Stimulated activated CD4-positive, alpha-beta T cell treated with anti-CD3 and anti-CD28 coated beads, Interleukin-12 subunit alpha, Interleukin-12 subunit beta, amount 100 ng/mL, for 4 hours (primary cell): ENCODE measurements at regions not wholly inside any gene's neighbourhood (a gene's known extent, or its start where the extent isn't known, plus 50 kb on each side); places are given as distances from the start of the nearest gene placed in this dataset.
"Not testable (repeated sequence)": the region's sequence is repeated elsewhere in the genome, so short reads cannot be mapped to it uniquely, and the experiment has no call there.

Experiments
- DNase-seq: peaks from one replicate; pipeline ENCODE4 v3.0.0-alpha.2; 2020

DNA sequence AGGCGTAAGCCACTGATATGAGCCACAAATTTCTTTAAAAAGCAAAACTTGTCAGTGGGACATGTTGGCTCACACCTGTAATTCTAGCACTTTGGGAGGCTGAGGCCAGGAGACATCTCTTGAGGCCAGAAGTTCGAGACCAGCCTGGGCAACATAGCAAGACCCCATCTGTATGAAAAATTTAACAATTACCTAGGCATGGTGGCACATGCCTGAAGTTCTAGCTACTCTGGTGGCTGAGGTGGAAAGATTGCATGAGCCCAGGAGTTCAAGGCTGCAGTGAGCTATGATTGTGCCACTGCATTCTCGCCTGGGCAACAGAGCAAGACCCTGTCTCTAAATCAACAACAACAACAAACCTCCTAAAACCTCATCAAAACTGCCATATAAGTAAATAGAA is 147.6 kb upstream of the BARHL2 start:
- DNase-seq = no peak

GRCh38 chr1:90862782-90863181 is 145.7 kb upstream of the BARHL2 start:
- no peak for DNase-seq

DNA sequence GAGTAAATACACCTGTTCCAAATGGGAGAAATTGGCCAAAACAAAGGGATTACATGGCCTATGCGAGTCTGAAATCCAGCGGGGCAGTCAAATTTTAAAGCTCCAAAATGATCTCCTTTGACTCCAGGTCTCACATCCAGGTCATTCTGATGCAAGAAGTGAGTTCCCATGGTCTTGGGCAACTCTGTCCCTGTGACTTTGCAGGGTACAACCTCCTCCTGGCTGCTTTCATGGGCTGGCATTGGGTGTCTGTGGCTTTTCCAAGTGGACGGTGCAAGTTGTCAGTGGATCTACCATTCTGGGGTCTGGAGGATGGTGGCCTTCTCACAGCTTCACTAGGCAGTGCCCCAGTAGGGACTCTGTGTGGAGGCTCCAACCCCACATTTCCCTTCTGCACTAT is 144.3 kb upstream of the BARHL2 start:
- DNase-seq = not testable (repeated sequence)

- DNase-seq = no peak
Measured at GRCh38 chr1:90856463-90857007, 139.4 kb upstream of the BARHL2 start.

DNA sequence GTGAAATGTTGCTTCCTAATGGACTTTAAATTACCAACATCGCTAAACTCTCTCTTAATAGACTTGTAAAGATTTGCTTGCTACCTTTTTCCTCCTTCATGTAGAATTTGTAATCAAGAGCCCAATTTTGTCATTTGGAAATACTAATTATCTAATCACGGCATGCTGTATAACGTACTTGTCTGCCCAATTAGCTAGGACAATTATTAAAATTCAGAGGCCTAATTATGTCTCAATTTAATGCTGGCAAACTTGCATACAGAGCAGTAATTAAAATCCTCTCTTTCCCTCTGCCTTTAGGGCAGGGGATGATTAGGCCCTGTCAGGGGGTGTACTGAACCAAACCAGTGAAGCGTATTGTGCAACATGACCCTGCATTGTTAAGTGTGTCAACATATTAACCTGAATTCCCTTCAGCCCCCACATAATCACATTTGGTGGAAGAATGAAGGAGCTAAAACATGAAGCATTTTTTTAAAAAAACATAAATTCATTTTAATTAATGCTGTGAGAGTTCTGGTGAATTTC is 137.4 kb upstream of the BARHL2 start:
- no peak for DNase-seq

DNA sequence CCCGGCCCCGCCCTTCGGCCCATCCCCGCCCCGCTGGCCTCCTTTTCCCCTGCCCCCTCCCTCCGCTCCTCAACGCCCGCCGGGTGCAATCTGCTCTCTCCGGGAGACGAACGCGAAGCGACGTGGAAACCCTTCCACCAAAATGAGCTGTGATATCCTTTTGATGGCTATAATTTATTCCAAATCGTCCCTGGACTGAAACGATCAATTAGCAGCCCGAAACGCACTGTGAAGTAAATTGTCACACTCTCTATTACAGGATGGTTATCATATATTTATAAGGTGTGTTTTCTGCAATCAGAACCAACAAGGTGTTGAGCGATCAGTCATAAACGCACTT is 134.6 kb upstream of the BARHL2 start:
- no peak for DNase-seq

GRCh38 chr1:90850898-90851710 is 134.0 kb upstream of the BARHL2 start:
- peak; percentile 76 for DNase-seq

GRCh38 chr1:90850181-90850897 is 133.2 kb upstream of the BARHL2 start:
- no peak for DNase-seq

- no peak for DNase-seq
Measured at GRCh38 chr1:90841473-90841872, 124.4 kb upstream of the BARHL2 start.

- DNase-seq = no peak
Measured at GRCh38 chr1:90840352-90840751, 123.2 kb upstream of the BARHL2 start.

DNA sequence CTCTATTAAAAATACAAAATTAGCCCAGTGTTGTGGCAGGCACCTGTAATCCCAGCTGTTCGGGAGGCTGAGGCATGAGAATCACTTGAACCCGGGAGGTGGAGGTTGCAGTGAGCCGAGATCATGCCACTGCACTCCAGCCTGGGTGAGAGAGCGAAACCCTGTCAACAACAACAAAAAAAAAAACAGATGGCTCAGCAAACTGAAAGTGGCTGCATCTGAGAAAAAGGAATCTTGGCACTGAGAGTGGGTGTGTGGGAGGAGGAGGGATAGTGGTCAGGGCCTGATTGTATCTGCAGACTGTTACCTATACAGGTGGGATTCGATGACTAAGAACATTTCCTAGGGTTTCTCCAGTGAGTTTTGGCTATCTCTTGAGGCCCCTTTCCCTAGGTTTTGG is 122.2 kb upstream of the BARHL2 start:
- no peak for DNase-seq

GRCh38 chr1:90838720-90839119 is 121.6 kb upstream of the BARHL2 start:
- no peak for DNase-seq

- no peak for DNase-seq
Measured at GRCh38 chr1:90837420-90837819, 120.3 kb upstream of the BARHL2 start.

GRCh38 chr1:90836345-90836679 is 119.2 kb upstream of the BARHL2 start:
- DNase-seq = no peak

GRCh38 chr1:90835661-90836344 is 118.7 kb upstream of the BARHL2 start:
- DNase-seq = no peak

DNA sequence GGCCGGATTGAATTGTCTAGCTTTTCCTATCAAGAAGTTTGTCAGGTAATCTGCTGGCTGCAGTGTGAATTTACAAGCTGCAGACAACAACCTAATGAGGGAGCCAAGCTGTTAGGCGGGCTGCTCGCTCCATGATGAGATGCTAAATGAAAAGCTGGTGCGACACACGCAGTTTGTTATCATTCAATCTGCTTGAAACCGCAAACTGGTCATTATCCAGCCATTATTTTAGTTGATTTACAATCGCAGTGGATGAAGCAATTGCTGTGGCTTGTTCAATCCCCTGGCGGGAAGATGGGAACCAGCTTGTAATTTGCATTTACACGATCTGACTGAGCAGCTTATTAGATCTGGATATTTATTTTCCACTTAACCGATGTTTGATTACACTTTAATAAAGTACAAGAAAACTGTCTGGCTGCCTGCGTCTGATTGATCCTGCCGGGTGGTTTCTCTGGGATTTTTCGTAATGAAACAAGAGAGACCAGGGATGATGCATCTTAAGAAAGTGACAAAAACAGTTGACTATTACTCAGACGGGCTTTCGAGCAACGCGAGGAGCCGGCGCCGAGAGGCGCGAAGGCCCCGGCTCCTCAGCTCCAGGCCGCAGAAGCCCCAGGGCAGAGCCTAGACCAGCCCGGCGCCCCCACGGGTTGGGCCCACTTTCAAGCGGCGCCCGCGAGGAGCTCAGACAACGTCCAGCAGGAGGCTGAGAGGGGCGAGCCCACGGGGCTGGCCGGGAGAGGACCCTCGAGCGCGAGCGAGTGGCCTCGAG is 118.0 kb upstream of the BARHL2 start:
- no peak for DNase-seq

- no peak for DNase-seq
Measured at GRCh38 chr1:90834354-90834885, 117.3 kb upstream of the BARHL2 start.

- no peak for DNase-seq
Measured at GRCh38 chr1:90833466-90834110, 116.5 kb upstream of the BARHL2 start.

DNA sequence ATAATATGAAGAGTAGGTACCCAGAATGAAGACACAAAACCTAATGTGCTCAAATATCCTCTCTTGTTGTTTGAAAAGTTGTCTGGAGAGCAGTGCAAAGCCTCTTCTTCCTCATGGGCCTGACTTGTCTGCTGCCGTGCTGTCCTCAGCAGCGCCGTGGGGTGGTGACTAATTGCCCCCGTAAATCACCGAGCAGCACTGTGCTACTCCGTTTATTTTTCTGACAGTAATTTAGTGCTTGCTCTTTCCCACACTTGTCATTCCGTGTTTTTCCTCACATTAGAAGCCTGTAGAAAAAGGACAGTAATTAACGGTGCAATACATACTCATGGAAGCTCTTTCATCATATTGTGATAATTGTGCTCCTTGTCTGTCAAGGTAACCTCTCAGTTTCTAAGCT is 114.8 kb upstream of the BARHL2 start:
- no peak for DNase-seq

DNA sequence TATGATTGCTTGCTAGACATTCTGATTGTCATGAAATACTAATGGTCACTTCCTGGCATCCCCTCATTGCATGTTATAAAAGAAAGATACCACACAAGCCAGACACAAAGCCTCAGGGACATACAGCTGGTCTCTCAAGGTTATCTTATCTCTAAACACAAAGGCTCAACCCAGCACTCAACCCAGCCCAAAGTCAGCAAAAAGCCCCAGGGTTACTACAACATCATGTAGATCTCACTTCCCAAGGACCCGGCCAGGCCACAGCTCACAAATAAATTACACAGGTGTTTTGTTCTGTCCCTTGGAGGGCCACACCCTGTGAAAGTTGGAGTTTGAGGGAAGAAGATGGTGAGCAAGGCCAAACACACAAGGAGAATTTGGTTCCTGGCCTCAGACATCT is 109.7 kb upstream of the BARHL2 start:
- DNase-seq = no peak

GRCh38 chr1:90826024-90826423 is 108.9 kb upstream of the BARHL2 start:
- no peak for DNase-seq

DNA sequence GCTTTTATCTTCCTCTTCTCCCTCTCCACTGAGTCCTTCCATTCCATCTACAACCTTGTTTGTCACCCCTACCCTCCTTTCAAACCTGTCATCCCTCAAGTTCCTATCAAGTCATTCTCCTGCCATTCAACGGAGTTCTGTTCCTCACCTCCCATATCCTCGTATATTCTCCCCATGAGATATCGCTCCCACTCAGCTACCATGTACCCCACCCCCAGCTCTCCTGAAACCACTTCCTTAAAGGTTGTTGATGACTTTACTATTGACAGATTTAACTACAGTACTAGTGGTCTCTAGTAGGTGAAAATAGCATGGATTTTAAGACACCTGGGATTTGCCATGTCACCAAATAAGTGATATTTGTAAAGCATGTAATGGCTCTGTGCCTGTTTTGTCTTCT is 107.4 kb upstream of the BARHL2 start:
- no peak for DNase-seq
